GM12873 (cell line): ENCODE measurements at regions not wholly inside any gene's neighbourhood (a gene's known extent, or its start where the extent isn't known, plus 50 kb on each side); places are given as distances from the start of the nearest gene placed in this dataset.

ENCODE experiments used
- CTCF ChIP-seq: IDR thresholded peaks from 2 replicates; pipeline ENCODE4 v1.5.1; 2012; ENCODE audit warnings: low read depth, mild to moderate bottlenecking, moderate library complexity, low read length, control low read depth; ENCODE audit not compliant: insufficient read depth; ENCODE audit errors: missing control alignments

GRCh38 chr6:119482850-119483285 is 133.3 kb upstream of the MAN1A1 start:
- TF ChIP-seq CTCF: no peak

DNA sequence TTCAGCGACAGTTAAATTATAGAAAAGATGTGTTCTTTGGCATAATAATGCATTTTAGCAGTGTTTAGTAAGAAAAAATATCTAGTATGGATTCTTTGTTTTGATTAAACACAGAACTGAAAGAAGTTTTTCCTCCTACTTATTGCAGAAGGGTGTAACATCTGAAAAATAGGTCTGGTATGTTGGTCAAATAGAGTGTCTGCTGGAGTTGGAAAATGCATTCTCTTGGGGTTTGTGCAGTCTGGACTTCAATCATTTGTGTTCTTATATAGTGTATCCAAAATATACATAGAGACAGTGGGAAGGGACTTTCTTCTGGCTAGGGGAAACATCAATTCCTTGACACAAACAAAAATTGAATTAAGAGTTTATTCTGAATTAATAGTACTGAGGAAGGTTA is 132.4 kb upstream of the MAN1A1 start:
- TF ChIP-seq CTCF: no peak

DNA sequence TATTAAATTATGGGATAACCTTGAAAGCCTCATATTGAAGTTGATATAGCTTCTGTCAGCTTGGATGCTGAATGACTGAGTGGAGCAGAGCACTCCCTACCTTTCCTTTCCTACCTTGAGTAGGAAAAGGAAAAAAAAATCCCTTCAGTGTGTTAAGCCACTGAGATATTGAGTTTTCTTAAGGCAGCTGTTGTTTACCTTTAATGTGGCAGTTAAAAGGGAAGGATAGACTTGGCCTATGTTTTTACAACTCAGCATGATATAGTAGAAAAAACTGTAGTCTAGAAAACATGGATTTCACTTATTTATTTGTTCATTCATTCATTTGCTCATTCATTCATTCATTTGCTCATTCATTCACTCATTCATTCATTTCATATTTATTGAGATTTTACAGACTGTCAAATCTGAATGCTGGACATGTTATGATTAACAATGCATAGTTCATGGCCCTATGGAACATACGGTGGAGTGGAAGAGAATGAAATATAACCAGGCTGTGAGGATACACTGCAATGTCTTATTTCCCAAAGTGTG is 131.5 kb upstream of the MAN1A1 start:
- TF ChIP-seq CTCF: no peak

GRCh38 chr6:119479860-119480655 is 130.5 kb upstream of the MAN1A1 start:
- no peak for TF ChIP-seq CTCF

- no peak for TF ChIP-seq CTCF
Observed at GRCh38 chr6:119476554-119476953, 127.0 kb upstream of the MAN1A1 start.

DNA sequence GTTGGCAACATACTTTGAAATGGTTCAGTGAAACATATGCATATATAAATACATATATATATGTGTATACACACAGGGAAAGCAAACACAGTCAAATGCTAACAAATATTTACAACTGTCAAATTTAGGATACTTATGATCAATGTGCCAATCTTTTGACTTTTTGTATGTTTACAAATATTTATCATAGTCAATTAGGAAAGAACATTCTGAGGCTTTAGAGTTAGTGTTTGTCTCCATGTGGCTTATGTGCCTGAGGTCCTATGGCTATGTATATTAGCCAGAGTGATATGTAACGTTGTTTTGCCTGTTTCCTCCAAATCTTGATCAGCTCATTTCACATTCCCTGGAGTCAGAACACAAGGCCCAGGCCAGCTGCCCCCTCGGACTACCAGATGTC is 126.5 kb upstream of the MAN1A1 start:
- no peak for TF ChIP-seq CTCF

GRCh38 chr6:119470893-119471542 is 121.5 kb upstream of the MAN1A1 start:
- TF ChIP-seq CTCF: no peak
